Smooth muscle cell (in vitro differentiated cells): ENCODE measurements at regions not wholly inside any gene's neighbourhood (a gene's known extent, or its start where the extent isn't known, plus 50 kb on each side); places are given as distances from the start of the nearest gene placed in this dataset.
A peak's percentile ranks its signal among the peaks of the same experiment; 100 is the strongest.
"Not testable (repeated sequence)": the region's sequence is repeated elsewhere in the genome, so short reads cannot be mapped to it uniquely, and the experiment has no call there.

ENCODE experiments used
- DNase-seq: peaks from one replicate; lab custom pipeline; 2025; ENCODE audit not compliant: unreplicated experiment; lab: John Stamatoyannopoulos, UW
- H2AFZ ChIP-seq: fragments of 200-600 bp; sonication (generic); 2 replicates; pipeline ENCODE4 v1.6.0; 2016; ENCODE audit warnings: antibody characterized with exemption, low read depth, mild to moderate bottlenecking
- H3F3A ChIP-seq: fragments of 200-600 bp; sonication (generic); 2 replicates; pipeline ENCODE4 v1.6.0; 2017; ENCODE audit warnings: antibody characterized with exemption, low read depth
- H3K27ac ChIP-seq: fragments of 200-600 bp; sonication (generic); 2 replicates; pipeline ENCODE4 v1.5.1; 2016; ENCODE audit warnings: low read depth, mild to moderate bottlenecking
- H3K27me3 ChIP-seq: fragments of 200-600 bp; sonication (generic); 2 replicates; pipeline ENCODE4 v1.6.1; 2016; ENCODE audit warnings: low read depth, mild to moderate bottlenecking
- H3K36me3 ChIP-seq: fragments of 200-600 bp; sonication (generic); 2 replicates; pipeline ENCODE4 v1.5.1; 2016; ENCODE audit warnings: low read depth
- H3K4me1 ChIP-seq: fragments of 200-600 bp; sonication (generic); 2 replicates; pipeline ENCODE4 v1.5.1; 2016; ENCODE audit warnings: low read depth
- H3K4me2 ChIP-seq: fragments of 200-600 bp; sonication (generic); 2 replicates; pipeline ENCODE4 v1.6.0; 2016; ENCODE audit warnings: mild to moderate bottlenecking
- H3K4me3 ChIP-seq: fragments of 200-600 bp; sonication (generic); 2 replicates; pipeline ENCODE4 v1.5.1; 2016; ENCODE audit warnings: mild to moderate bottlenecking
- H3K79me2 ChIP-seq: fragments of 200-600 bp; sonication (generic); 2 replicates; pipeline ENCODE4 v1.6.0; 2016; ENCODE audit warnings: low read depth, mild to moderate bottlenecking
- H3K9ac ChIP-seq: fragments of 200-600 bp; sonication (generic); 2 replicates; pipeline ENCODE4 v1.6.0; 2016; ENCODE audit warnings: low read depth
- H3K9me3 ChIP-seq: fragments of 200-600 bp; sonication (generic); replicated peaks from 2 replicates; pipeline ENCODE4 v1.5.1; 2016; ENCODE audit warnings: low read depth
- H4K20me1 ChIP-seq: fragments of 200-600 bp; sonication (generic); 2 replicates; pipeline ENCODE4 v1.6.0; 2016; ENCODE audit warnings: low read depth
- CTCF ChIP-seq: fragments of 200-600 bp; sonication (generic); IDR thresholded peaks from 2 replicates; pipeline ENCODE4 v1.5.1; 2017; ENCODE audit warnings: borderline replicate concordance, mild to moderate bottlenecking, antibody characterized with exemption; ENCODE audit not compliant: insufficient read depth, poor library complexity, severe bottlenecking
- WGBS: methylation state at CpG from one replicate; pipeline ENCODE4 v1.1.7; 2016; ENCODE audit warnings: low lambda C conversion rate; 5-methylcytosine and 5-hydroxymethylcytosine counted together

GRCh38 chr1:121443001-121443540 is 258.3 kb downstream of the SRGAP2C start:
- Histone ChIP-seq H3K79me2 (no peaks in the 10 kb centered on the region), H3F3A (peaks cover 7% of the 10 kb centered on the region), H3K4me3 (no peak overlapping the region), H3K36me3 (no peaks in the 10 kb centered on the region), H3K4me2 (peak overlapping the region; percentile 37), H3K27me3 (no peaks in the 10 kb centered on the region), H3K4me1 (no peaks in the 10 kb centered on the region), H4K20me1 (no peaks in the 10 kb centered on the region), H3K9me3 (no peaks in the 10 kb centered on the region), H3K27ac (peak overlapping the region; percentile 63), H3K9ac (no peak overlapping the region), H2AFZ (peak overlapping the region; percentile 41)
- WGBS: 32% methylated on average over 4 of the region's 4 CpGs
- DNase-seq: no peak
- TF ChIP-seq CTCF: no peak

GRCh38 chr1:121444096-121444495 is 259.3 kb downstream of the SRGAP2C start:
- Histone ChIP-seq H3K9me3 (no peaks in the 10 kb centered on the region), H3F3A (peaks cover 7% of the 10 kb centered on the region), H3K4me2 (no peak overlapping the region), H3K27ac (peak overlapping the region; percentile 63), H3K4me3 (no peak overlapping the region), H3K27me3 (no peaks in the 10 kb centered on the region), H3K79me2 (no peaks in the 10 kb centered on the region), H2AFZ (no peak overlapping the region), H3K9ac (no peak overlapping the region), H3K36me3 (no peaks in the 10 kb centered on the region), H4K20me1 (no peaks in the 10 kb centered on the region), H3K4me1 (no peaks in the 10 kb centered on the region)
- TF ChIP-seq CTCF: no peak
- no peak for DNase-seq

- H3K9me3 ChIP-seq: no peaks in the 10 kb centered on the region
- H3K9ac ChIP-seq: no peak overlapping the region
- H3K4me3 ChIP-seq: no peak overlapping the region
- H3K79me2 ChIP-seq: no peaks in the 10 kb centered on the region
- H4K20me1 ChIP-seq: no peaks in the 10 kb centered on the region
- no peak overlapping the region for H3K27ac ChIP-seq
- H2AFZ ChIP-seq: no peak overlapping the region
- H3K27me3 ChIP-seq: no peaks in the 10 kb centered on the region
- peaks cover 7% of the 10 kb centered on the region for H3F3A ChIP-seq
- no peaks in the 10 kb centered on the region for H3K4me1 ChIP-seq
- H3K36me3 ChIP-seq: no peaks in the 10 kb centered on the region
- no peak for TF ChIP-seq CTCF
- DNase-seq: no peak
- no peak overlapping the region for H3K4me2 ChIP-seq
Measured at GRCh38 chr1:121445679-121446078, 260.9 kb downstream of the SRGAP2C start.

- not testable (repeated sequence) for H3K9ac ChIP-seq, H3K79me2 ChIP-seq, H3K27ac ChIP-seq, H3K27me3 ChIP-seq, H3K36me3 ChIP-seq, H3K4me1 ChIP-seq, H3K4me3 ChIP-seq, DNase-seq, H3F3A ChIP-seq, H4K20me1 ChIP-seq, H3K9me3 ChIP-seq, H2AFZ ChIP-seq, H3K4me2 ChIP-seq
- 17% methylated on average over 1 of the region's 1 CpG for WGBS
- peak; percentile 56 for TF ChIP-seq CTCF
Measured at GRCh38 chr1:121447280-121447923, 262.6 kb downstream of the SRGAP2C start.

GRCh38 chr1:121448064-121448463 is 263.3 kb downstream of the SRGAP2C start:
- WGBS: 60% methylated on average over 3 of the region's 3 CpGs
- not testable (repeated sequence) for H3K27me3 ChIP-seq, H3K9ac ChIP-seq, H3K4me2 ChIP-seq, H2AFZ ChIP-seq, H3K4me3 ChIP-seq, H3K27ac ChIP-seq, H3K79me2 ChIP-seq, H3K9me3 ChIP-seq, DNase-seq, H3K4me1 ChIP-seq, H4K20me1 ChIP-seq, H3F3A ChIP-seq, H3K36me3 ChIP-seq
